Mucosa of rectum (tissue), 2 donors: ENCODE measurements at regions not wholly inside any gene's neighbourhood (a gene's known extent, or its start where the extent isn't known, plus 50 kb on each side); places are given as distances from the start of the nearest gene placed in this dataset.

Source experiments
- H3K27ac ChIP-seq, 2 donors: one replicate each; pipeline ENCODE4 v1.7.0; 2013; ENCODE audit warnings: inconsistent platforms in 2 of 2, low read depth in 2 of 2, low read length in 2 of 2
- H3K27me3 ChIP-seq, 2 donors: one replicate each; pipeline ENCODE4 v1.7.0; 2013; ENCODE audit warnings: low read length in 2 of 2; ENCODE audit not compliant: control insufficient read depth in 2 of 2, insufficient read depth in 2 of 2
- H3K36me3 ChIP-seq, 2 donors: one replicate each; pipeline ENCODE4 v1.7.0; 2013; ENCODE audit warnings: low read length in 2 of 2; ENCODE audit not compliant: control insufficient read depth in 2 of 2, insufficient read depth in 2 of 2
- H3K4me1 ChIP-seq, 2 donors: one replicate each; pipeline ENCODE4 v1.7.0; 2013; ENCODE audit warnings: low read length in 2 of 2, mild to moderate bottlenecking in 1 of 2; ENCODE audit not compliant: control insufficient read depth in 2 of 2, insufficient read depth in 2 of 2
- H3K4me3 ChIP-seq, 2 donors: one replicate each; pipeline ENCODE4 v1.7.0; 2013; ENCODE audit warnings: low read length in 2 of 2
- H3K9ac ChIP-seq, 2 donors: one replicate each; pipeline ENCODE4 v1.7.0; 2013; ENCODE audit warnings: low read length in 2 of 2, low read depth in 1 of 2, mild to moderate bottlenecking in 1 of 2
- H3K9me3 ChIP-seq, 2 donors: one replicate each; pipeline ENCODE4 v1.7.0; 2013; ENCODE audit warnings: low read length in 2 of 2; ENCODE audit not compliant: control insufficient read depth in 2 of 2
- donor health status: healthy.
- donor health status: Normal muscosa, but diverticular disease.

DNA sequence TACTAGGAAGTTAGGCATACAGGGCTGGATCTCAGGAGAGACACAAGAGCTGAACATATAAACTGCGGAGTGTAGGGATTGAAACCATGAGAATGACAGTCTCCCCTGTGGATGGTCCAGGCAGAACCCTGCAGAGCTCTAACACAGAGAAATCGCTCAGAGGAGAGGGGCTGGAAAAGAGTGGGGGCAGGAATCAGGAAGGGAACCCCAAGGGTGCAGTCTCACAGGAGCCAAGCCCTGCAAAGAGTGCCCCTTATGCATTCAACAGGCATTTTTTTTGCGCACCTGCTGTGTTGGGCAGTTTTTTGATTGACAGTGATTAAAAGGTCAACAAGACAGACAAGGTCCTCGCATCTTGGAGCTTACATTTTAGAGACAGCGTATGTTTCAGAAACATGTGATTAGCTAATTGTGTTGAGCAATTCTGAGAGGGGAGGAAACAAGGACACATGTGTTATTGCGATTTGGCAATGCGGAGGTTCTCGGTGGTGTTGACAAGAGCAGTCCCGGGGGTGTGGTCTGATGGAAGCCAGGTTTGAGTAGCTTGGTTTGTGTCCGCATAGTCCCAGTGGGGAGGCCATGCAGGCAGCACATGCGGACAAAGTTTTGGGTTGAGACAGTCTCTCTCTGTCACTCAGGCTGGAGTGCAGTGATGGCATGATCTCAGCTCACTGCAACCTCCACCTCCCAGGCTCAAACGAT is 182.6 kb upstream of the IRS2 start:
- Histone ChIP-seq H3K27ac (no peak overlapping the region), H3K27me3 (no peaks in the 10 kb centered on the region), H3K9me3 (no peaks in the 10 kb centered on the region), H3K4me1 (no peaks in the 10 kb centered on the region), H3K9ac (no peak overlapping the region), H3K36me3 (no peaks in the 10 kb centered on the region), H3K4me3 (no peak overlapping the region)

DNA sequence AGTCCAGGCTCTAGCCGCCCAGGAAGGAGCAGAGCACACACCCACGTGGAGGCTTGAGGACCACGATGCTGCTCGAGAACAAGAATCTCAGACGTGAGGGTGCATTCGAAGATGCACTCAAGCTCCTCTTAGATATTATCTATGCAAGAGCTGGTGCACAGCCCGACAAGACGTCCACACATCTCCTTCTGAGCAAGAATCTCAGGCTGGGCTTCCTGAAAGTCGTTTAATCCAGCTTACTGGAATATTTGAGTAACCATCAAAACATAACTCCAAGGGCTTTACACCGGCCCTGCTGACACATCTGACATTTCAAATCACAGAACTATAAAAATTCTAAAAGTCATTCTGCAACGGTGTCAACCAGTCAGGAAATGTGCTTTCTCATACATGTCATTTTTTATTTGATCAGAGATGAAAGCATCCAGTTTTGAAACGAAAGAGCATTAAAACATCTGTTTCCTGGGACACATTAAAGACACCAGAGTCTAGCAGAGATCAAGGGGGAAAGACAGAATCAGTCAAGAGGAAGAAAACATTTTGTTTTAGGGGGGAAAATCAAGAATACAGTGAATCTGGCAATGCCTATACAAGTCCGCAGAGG is 177.7 kb upstream of the IRS2 start:
- H3K36me3 ChIP-seq: no peaks in the 10 kb centered on the region
- H3K9me3 ChIP-seq: no peaks in the 10 kb centered on the region
- no peak overlapping the region for H3K9ac ChIP-seq
- no peak overlapping the region for H3K4me3 ChIP-seq
- H3K27me3 ChIP-seq: no peaks in the 10 kb centered on the region
- H3K27ac ChIP-seq: no peak overlapping the region
- no peaks in the 10 kb centered on the region for H3K4me1 ChIP-seq

DNA sequence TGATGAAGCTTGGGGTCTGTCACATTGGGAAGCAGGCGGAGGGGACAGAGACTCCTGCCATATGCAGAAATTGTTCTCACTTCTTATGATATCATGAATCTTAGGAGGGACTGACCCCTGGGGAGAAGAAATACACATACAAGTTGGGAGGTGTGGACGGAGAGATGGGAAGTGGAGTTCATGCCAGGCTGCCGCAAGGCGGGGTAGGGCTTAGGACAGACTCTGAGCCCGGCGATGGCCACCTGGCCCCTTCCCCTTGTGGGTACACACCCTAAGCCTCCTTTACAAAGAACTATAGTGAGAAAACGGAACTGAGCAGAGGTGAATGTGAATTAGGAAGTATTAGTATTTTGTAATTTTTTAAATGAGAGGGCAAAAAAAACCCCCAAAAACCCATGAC is 177.0 kb upstream of the IRS2 start:
- Histone ChIP-seq H3K27me3 (no peaks in the 10 kb centered on the region), H3K4me3 (no peak overlapping the region), H3K27ac (no peak overlapping the region), H3K36me3 (no peaks in the 10 kb centered on the region), H3K4me1 (no peaks in the 10 kb centered on the region), H3K9me3 (no peaks in the 10 kb centered on the region), H3K9ac (no peak overlapping the region)

DNA sequence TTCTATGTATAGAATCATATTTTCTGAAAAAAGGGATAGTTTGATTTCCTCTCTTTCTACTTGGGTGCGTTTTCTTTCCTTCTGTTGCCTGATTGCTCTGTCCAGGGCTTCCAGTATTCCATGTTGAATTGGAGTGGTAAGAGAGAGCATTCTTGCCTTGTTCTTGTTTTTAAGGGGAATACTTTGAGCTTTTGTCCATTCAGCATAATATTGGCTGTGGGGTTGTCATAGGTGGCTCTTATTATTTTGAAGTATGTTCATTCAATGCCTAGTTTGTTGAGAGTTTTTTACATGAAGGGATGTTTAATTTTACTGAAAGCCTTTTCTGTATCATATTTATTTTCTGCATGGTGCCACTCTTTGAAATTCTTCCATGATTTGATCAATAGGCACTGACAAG is 173.5 kb upstream of the IRS2 start:
- Histone ChIP-seq H3K4me1 (no peaks in the 10 kb centered on the region), H3K9me3 (no peaks in the 10 kb centered on the region), H3K36me3 (no peaks in the 10 kb centered on the region), H3K9ac (no peak overlapping the region), H3K4me3 (no peak overlapping the region), H3K27ac (no peak overlapping the region), H3K27me3 (no peaks in the 10 kb centered on the region)

DNA sequence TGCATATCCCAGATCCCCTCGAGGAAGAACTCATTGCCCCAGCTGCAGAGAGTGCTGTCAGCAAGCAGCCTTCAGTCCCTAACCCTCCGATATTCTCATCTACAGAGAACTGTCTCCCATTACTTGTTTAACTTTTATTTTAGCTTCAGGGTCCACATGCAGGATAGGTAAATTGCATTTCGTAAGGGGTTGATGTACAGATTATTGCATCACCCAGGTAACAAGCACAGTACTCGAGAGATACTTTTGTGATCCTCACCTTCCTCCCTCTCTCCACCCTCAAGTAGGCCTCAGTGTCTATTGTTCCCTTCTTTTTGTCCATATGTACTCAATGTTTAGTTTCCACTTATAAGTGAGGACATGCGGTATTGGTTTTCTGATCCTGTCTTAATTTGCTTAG is 171.5 kb upstream of the IRS2 start:
- no peaks in the 10 kb centered on the region for H3K27me3 ChIP-seq
- no peak overlapping the region for H3K9ac ChIP-seq
- H3K36me3 ChIP-seq: no peaks in the 10 kb centered on the region
- H3K4me1 ChIP-seq: no peaks in the 10 kb centered on the region
- no peaks in the 10 kb centered on the region for H3K9me3 ChIP-seq
- H3K27ac ChIP-seq: no peak overlapping the region
- no peak overlapping the region for H3K4me3 ChIP-seq

DNA sequence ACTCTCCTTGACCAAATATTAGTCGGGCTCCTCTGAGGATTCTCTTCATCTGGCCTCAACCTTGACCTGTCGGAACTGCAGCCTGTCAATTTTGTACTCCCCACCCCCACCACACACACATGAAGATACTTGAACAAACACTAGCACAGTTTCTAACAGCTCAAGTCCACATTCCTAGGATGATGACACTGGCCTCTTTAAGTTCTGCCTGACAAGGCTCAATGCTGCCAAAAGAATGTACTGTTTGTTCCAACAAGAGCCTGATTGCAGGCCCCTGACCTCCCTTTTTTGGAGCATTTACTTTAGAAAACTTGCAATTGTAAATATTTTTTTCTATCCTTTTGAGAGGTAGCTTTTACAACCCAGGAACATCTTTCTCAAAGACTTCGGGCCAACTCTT is 169.2 kb upstream of the IRS2 start:
- no peaks in the 10 kb centered on the region for H3K27me3 ChIP-seq
- no peak overlapping the region for H3K4me3 ChIP-seq
- H3K27ac ChIP-seq: no peak overlapping the region
- no peaks in the 10 kb centered on the region for H3K36me3 ChIP-seq
- no peaks in the 10 kb centered on the region for H3K4me1 ChIP-seq
- no peak overlapping the region for H3K9ac ChIP-seq
- no peaks in the 10 kb centered on the region for H3K9me3 ChIP-seq

DNA sequence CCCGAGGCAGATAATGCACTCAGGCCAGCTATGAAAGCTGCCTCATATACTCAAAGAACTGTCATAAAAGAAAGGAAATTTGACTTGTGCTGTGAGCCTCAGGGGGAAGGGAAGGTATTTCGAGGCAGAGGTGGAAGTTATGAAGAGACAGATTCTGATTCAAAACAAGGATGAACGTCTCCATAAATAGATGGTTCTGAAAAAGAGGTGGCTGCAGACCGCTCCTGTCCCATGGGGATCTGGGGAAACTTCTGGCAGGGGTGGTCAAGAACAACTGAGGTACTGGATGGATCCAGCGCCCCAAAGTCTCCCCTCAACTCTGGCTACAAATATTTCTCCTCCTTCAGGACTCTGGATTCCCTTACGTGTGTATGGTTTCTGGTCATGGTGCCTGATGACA is 168.1 kb upstream of the IRS2 start:
- Histone ChIP-seq H3K4me1 (no peaks in the 10 kb centered on the region), H3K9ac (no peak overlapping the region), H3K27me3 (no peaks in the 10 kb centered on the region), H3K4me3 (no peak overlapping the region), H3K36me3 (no peaks in the 10 kb centered on the region), H3K27ac (no peak overlapping the region), H3K9me3 (no peaks in the 10 kb centered on the region)

DNA sequence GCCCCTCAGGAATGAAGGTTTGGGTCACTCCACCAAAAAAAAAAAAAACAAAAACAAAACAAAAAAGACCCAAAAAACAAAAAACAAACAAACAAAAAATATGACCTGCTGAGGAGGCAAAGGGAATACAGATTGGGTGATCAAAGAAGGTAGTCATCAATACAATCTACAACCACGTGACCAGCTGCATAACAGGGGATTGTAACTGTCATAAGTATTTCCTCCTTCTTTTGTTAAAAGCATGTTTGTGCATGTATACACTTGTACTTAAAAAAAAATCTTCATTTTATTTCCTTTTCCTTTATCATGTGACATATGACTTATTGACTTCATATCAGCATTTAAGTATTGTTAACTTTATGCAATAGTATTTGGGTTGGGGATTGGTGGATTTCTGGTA is 165.1 kb upstream of the IRS2 start:
- Histone ChIP-seq H3K27ac (no peak overlapping the region), H3K4me1 (no peaks in the 10 kb centered on the region), H3K9me3 (no peaks in the 10 kb centered on the region), H3K4me3 (no peak overlapping the region), H3K27me3 (no peaks in the 10 kb centered on the region), H3K9ac (no peak overlapping the region), H3K36me3 (no peaks in the 10 kb centered on the region)

DNA sequence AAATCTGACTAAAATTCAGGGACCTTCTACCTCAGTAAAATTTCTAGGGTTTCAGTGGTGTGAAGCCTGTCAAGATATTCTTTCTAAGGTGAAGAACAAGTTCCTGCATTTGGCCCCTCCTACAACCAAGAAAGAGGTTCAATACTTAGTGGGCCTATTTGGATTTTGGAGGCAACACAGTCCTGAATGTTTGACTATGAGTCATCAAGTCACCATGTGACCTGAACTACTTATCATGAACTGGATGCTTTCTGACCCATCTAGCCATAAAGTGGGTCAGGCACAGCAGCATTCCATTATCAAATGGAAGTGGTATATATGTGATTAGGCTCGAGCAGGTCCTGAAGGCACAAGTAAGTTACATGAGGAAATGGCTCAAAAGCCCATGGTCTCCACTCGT is 163.0 kb upstream of the IRS2 start:
- H3K4me3 ChIP-seq: no peak overlapping the region
- no peaks in the 10 kb centered on the region for H3K9me3 ChIP-seq
- no peaks in the 10 kb centered on the region for H3K27me3 ChIP-seq
- H3K27ac ChIP-seq: no peak overlapping the region
- H3K36me3 ChIP-seq: no peaks in the 10 kb centered on the region
- H3K9ac ChIP-seq: no peak overlapping the region
- no peaks in the 10 kb centered on the region for H3K4me1 ChIP-seq

DNA sequence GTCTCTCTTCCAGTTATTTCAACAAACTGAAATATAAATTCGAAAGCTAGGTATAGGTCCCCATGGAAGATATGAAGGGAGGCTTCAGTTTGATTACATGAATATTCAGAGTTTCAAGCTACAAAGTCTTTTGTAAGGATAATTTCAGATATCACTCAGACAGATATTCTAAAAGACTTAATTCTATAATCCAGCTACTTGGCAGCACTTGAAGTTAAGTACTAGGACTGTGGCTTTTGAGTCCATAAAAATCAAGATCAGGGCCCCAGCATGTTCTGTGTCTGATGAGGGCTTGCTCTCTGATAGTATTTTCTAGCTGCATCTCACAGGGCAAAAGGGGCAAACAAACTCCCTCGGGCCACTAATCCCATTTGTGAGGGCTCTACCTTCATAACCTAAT is 160.6 kb upstream of the IRS2 start:
- no peaks in the 10 kb centered on the region for H3K9me3 ChIP-seq
- no peaks in the 10 kb centered on the region for H3K36me3 ChIP-seq
- H3K4me1 ChIP-seq: no peaks in the 10 kb centered on the region
- no peak overlapping the region for H3K27ac ChIP-seq
- H3K27me3 ChIP-seq: no peaks in the 10 kb centered on the region
- H3K9ac ChIP-seq: no peak overlapping the region
- H3K4me3 ChIP-seq: no peak overlapping the region
